Loucy (cell line): ENCODE measurements at regions not wholly inside any gene's neighbourhood (a gene's known extent, or its start where the extent isn't known, plus 50 kb on each side); places are given as distances from the start of the nearest gene placed in this dataset.

Experiments
- H2AFZ ChIP-seq: fragments of 200-600 bp; sonication (generic); 2 replicates; pipeline ENCODE4 v1.6.0; 2016; ENCODE audit warnings: antibody characterized with exemption, mild to moderate bottlenecking, low read length, moderate library complexity
- H3F3A ChIP-seq: fragments of 200-600 bp; 2 replicates; pipeline ENCODE4 v1.6.0; 2016; ENCODE audit warnings: antibody characterized with exemption, low read depth, mild to moderate bottlenecking
- H3K27me3 ChIP-seq: fragments of 200-600 bp; sonication (generic); 2 replicates; pipeline ENCODE4 v1.6.1; 2014; ENCODE audit warnings: low read length, mild to moderate bottlenecking; ENCODE audit not compliant: insufficient read depth, poor library complexity, severe bottlenecking
- H3K36me3 ChIP-seq: fragments of 200-600 bp; sonication (generic); 2 replicates; pipeline ENCODE4 v1.6.1; 2016; ENCODE audit warnings: low read length; ENCODE audit not compliant: insufficient read depth
- H3K4me1 ChIP-seq: fragments of 200-600 bp; sonication (generic); 2 replicates; pipeline ENCODE4 v1.5.1; 2014; ENCODE audit warnings: low read length, mild to moderate bottlenecking; ENCODE audit not compliant: insufficient read depth, poor library complexity, severe bottlenecking
- H3K4me2 ChIP-seq: fragments of 200-600 bp; sonication (generic); 2 replicates; pipeline ENCODE4 v1.6.0; 2014; ENCODE audit warnings: antibody characterized with exemption, low read length, low read depth, mild to moderate bottlenecking; ENCODE audit not compliant: poor library complexity, severe bottlenecking
- H3K4me3 ChIP-seq: fragments of 200-600 bp; sonication (generic); 2 replicates; pipeline ENCODE4 v1.5.1; 2014; ENCODE audit warnings: low read length, mild to moderate bottlenecking, mixed read lengths; ENCODE audit not compliant: poor library complexity, severe bottlenecking
- H3K79me2 ChIP-seq: fragments of 200-600 bp; sonication (generic); 2 replicates; pipeline ENCODE4 v1.6.1; 2014; ENCODE audit warnings: low read length; ENCODE audit not compliant: insufficient read depth
- H3K9ac ChIP-seq: fragments of 200-600 bp; sonication (generic); 2 replicates; pipeline ENCODE4 v1.6.0; 2014; ENCODE audit warnings: mild to moderate bottlenecking, low read depth, low read length, moderate library complexity; ENCODE audit not compliant: poor library complexity, severe bottlenecking
- H3K9me2 ChIP-seq: fragments of 200-600 bp; sonication (generic); replicated peaks from 2 replicates; pipeline ENCODE4 v1.6.1; 2016; ENCODE audit warnings: low read depth, low read length, mixed read lengths
- H3K9me3 ChIP-seq: fragments of 200-600 bp; sonication (generic); 2 replicates; pipeline ENCODE4 v1.6.1; 2014; ENCODE audit warnings: mild to moderate bottlenecking, antibody characterized with exemption, low read length, low read depth; ENCODE audit not compliant: insufficient read depth
- H4K20me1 ChIP-seq: fragments of 200-600 bp; sonication (generic); 2 replicates; pipeline ENCODE4 v1.6.0; 2014; ENCODE audit warnings: antibody characterized with exemption, low read length, mild to moderate bottlenecking; ENCODE audit not compliant: insufficient read depth, poor library complexity, severe bottlenecking
- CTCF ChIP-seq: fragments of 200-600 bp; sonication (generic); conservative IDR thresholded peaks from 2 replicates; pipeline ENCODE4 v1.5.1; 2014; ENCODE audit warnings: mild to moderate bottlenecking, antibody characterized with exemption, low read length
- EZH2phosphoT487 ChIP-seq: fragments of 200-600 bp; IDR thresholded peaks from 2 replicates; pipeline ENCODE4 v1.6.1; 2018; ENCODE audit warnings: antibody characterized with exemption, mild to moderate bottlenecking, moderate library complexity, borderline replicate concordance

- no peaks in the 10 kb centered on the region for H3F3A ChIP-seq
- H3K9ac ChIP-seq, result no peak overlapping the region
- H3K9me2 ChIP-seq, result no peaks in the 10 kb centered on the region
- H3K27me3 ChIP-seq, result no peaks in the 10 kb centered on the region
- H3K4me3 ChIP-seq, result no peak overlapping the region
- no peak overlapping the region for H3K4me2 ChIP-seq
- TF ChIP-seq EZH2phosphoT487 (no peak), CTCF (no peak)
- H3K4me1 ChIP-seq, result no peaks in the 10 kb centered on the region
- no peaks in the 10 kb centered on the region for H3K9me3 ChIP-seq
- H2AFZ ChIP-seq, result no peak overlapping the region
- H4K20me1 ChIP-seq, result no peaks in the 10 kb centered on the region
- H3K79me2 ChIP-seq, result no peaks in the 10 kb centered on the region
- no peaks in the 10 kb centered on the region for H3K36me3 ChIP-seq
These were observed 1468.9 kb upstream of the GBE1 start for GRCh38 chr3:83230376-83230775.

- Histone ChIP-seq H3K36me3 (no peaks in the 10 kb centered on the region), H3K27me3 (no peaks in the 10 kb centered on the region), H3K4me2 (no peak overlapping the region), H3K9me3 (no peaks in the 10 kb centered on the region), H3K9ac (no peak overlapping the region), H3K4me3 (no peak overlapping the region), H3K79me2 (no peaks in the 10 kb centered on the region), H4K20me1 (no peaks in the 10 kb centered on the region), H3K9me2 (no peaks in the 10 kb centered on the region), H3K4me1 (no peaks in the 10 kb centered on the region), H3F3A (no peaks in the 10 kb centered on the region), H2AFZ (no peak overlapping the region)
- no peak for TF ChIP-seq EZH2phosphoT487
- TF ChIP-seq CTCF, result no peak
These were observed 1465.3 kb upstream of the GBE1 start for GRCh38 chr3:83226751-83227150.

GRCh38 chr3:83224101-83224868 is 1462.8 kb upstream of the GBE1 start:
- no peaks in the 10 kb centered on the region for H3K9me2 ChIP-seq
- no peaks in the 10 kb centered on the region for H3K9me3 ChIP-seq
- no peak overlapping the region for H3K4me2 ChIP-seq
- H3K27me3 ChIP-seq, result no peaks in the 10 kb centered on the region
- no peak overlapping the region for H3K4me3 ChIP-seq
- H4K20me1 ChIP-seq, result no peaks in the 10 kb centered on the region
- H3K79me2 ChIP-seq, result no peaks in the 10 kb centered on the region
- H3F3A ChIP-seq, result no peaks in the 10 kb centered on the region
- TF ChIP-seq EZH2phosphoT487, result no peak
- TF ChIP-seq CTCF, result no peak
- H3K9ac ChIP-seq, result no peak overlapping the region
- no peak overlapping the region for H2AFZ ChIP-seq
- H3K36me3 ChIP-seq, result no peaks in the 10 kb centered on the region
- no peaks in the 10 kb centered on the region for H3K4me1 ChIP-seq
